Adipocyte (in vitro differentiated cells): ENCODE measurements at regions not wholly inside any gene's neighbourhood (a gene's known extent, or its start where the extent isn't known, plus 50 kb on each side); places are given as distances from the start of the nearest gene placed in this dataset.
A peak's percentile ranks its signal among the peaks of the same experiment; 100 is the strongest.

Experiments
- DNase-seq: peaks from one replicate; pipeline ENCODE4 v3.0.0-alpha.2; 2015; ENCODE audit warnings: low read depth
- H3K27me3 ChIP-seq: replicated peaks from 2 replicates; pipeline ENCODE4 v1.7.0; 2013; ENCODE audit warnings: mild to moderate bottlenecking, low read length, moderate library complexity; ENCODE audit not compliant: control insufficient read depth, insufficient read depth
- H3K36me3 ChIP-seq: 2 replicates; pipeline ENCODE4 v1.7.0; 2013; ENCODE audit warnings: low read length, mild to moderate bottlenecking, moderate library complexity; ENCODE audit not compliant: control insufficient read depth, insufficient read depth, severe bottlenecking
- H3K4me1 ChIP-seq: 2 replicates; pipeline ENCODE4 v1.7.0; 2013; ENCODE audit warnings: mild to moderate bottlenecking, low read length, moderate library complexity; ENCODE audit not compliant: control insufficient read depth, insufficient read depth
- H3K4me3 ChIP-seq: 2 replicates; pipeline ENCODE4 v1.7.0; 2013; ENCODE audit warnings: mild to moderate bottlenecking, low read length, moderate library complexity
- H3K9ac ChIP-seq: 2 replicates; pipeline ENCODE4 v1.7.0; 2013; ENCODE audit warnings: mild to moderate bottlenecking, low read length, moderate library complexity
- H3K9me3 ChIP-seq: 2 replicates; pipeline ENCODE4 v1.7.0; 2013; ENCODE audit warnings: mild to moderate bottlenecking, low read length, moderate library complexity; ENCODE audit not compliant: control insufficient read depth

DNA sequence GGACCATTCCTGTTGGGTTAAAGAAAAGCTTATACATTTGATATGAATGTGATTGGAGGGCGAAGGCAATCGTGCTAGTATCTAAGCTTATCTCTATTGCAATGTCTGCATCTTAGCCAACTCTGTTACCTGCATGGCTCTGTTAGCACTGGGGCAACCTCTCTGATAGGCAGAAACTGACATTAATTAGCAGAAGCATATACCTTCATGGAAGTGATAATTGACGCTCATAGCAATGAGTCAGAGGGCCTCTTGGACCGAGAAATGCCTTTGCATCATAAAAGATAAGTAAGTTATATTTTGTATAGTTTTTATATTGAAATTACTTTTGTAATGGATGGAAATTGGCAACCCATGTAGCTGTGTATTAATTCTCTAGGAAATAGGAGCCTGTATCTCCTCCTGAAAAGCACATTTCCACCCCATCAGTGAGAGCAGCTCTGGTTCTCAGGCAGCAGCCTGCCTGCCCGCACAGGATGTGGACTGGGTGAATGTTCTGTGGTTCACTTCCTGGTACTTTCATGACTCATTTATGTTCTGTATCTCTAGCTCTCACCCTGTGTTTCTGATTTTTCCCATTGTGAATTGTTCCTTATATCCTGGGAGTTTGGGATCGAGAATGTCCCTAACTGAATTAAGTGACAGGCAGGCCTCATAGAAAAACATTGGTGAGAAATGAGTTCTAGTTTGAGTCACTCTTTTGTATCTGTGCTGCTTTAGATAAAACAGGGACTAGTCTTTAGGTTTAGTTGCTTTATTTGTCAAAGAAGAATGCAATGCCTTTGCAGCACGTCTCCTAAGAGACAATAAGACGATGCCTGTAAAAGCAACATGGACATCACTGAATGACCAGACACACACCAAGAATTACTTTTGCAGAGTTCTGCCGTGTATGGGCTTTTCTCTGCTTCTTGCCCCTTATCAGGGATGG lies 344.9 kb downstream of the DCDC2C start:
- no peak overlapping the region for H3K4me3 ChIP-seq
- no peak overlapping the region for H3K9ac ChIP-seq
- H3K4me1 ChIP-seq: no peaks in the 10 kb centered on the region
- no peak for DNase-seq
- no peaks in the 10 kb centered on the region for H3K36me3 ChIP-seq
- no peaks in the 10 kb centered on the region for H3K27me3 ChIP-seq
- no peaks in the 10 kb centered on the region for H3K9me3 ChIP-seq

DNA sequence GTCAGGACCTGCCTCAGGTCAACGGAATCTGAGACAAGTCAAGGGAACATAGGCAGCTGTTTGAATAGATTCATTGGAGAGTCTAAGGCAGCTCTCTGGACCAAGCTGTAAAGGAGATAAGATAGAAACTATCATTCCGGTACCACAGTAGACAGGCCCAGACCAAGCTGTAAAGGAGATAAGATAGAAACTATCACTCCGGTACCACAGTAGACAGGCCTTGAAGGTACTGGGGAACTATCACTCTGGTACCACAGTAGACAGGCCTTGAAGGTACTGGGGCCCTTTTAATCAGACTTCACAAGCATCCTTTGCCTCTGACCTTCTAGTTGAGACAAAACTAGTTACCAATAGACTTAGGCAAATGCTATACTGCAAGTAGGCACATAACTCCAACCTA lies 346.1 kb downstream of the DCDC2C start:
- no peaks in the 10 kb centered on the region for H3K9me3 ChIP-seq
- H3K4me1 ChIP-seq: no peaks in the 10 kb centered on the region
- no peaks in the 10 kb centered on the region for H3K27me3 ChIP-seq
- no peak overlapping the region for H3K4me3 ChIP-seq
- H3K36me3 ChIP-seq: no peaks in the 10 kb centered on the region
- no peak overlapping the region for H3K9ac ChIP-seq
- no peak for DNase-seq

DNA sequence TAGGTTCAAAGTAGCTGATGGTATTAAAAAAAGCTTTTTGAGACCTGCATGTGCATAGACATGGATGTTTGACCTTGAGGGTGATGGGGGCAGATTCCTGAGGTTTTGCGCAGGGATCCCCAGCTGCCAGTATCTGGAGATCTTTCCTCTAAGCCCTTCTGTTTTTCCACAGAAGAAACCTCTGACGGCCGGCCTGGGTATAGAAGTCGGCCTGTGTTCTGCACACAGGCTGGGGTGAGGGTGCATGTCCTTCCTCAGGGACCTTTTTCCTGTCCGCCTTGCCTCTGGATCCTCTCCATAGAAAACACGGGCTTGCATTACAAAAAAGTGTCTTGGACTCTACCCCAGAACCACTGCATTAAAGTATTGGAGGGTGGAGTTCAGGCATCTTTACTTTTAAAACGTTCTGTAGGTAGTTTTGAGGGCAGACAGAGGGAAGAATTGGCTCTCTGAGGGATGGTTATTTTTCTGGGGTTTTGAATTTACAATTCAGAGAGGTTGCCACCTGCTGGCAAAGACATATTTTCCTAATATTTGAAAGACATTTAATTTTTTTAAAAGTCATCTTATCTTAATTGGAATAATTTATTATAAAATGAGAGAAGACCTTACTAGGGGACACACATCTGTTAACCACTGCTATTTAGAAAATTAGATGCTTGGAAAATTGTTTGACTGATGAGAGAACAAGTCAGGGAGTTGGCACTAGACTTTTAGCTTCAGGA lies 350.6 kb downstream of the DCDC2C start:
- Histone ChIP-seq H3K4me1 (no peaks in the 10 kb centered on the region), H3K9ac (no peak overlapping the region), H3K36me3 (no peaks in the 10 kb centered on the region), H3K4me3 (no peak overlapping the region), H3K9me3 (no peaks in the 10 kb centered on the region), H3K27me3 (no peaks in the 10 kb centered on the region)
- peak; percentile 3 for DNase-seq

DNA sequence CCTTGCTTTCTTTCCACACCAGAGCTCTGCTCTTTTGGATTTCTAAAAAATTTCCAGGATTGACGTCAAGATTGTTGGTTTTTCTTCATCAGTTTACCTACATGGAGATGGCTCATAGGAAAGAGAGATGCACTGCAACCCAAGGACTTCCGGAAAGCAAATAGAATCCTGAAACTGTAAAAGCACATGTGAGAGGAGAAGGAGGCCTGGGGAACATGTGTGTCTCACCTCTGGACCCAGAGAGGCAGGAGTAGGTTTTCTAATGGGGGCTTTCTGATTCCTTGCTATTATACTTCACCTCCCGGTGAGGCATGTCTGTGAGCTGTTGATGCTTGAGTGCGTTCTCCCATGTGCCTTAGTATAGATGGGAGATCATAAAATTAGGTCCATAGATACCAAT lies 362.8 kb downstream of the DCDC2C start:
- DNase-seq: no peak
- Histone ChIP-seq H3K4me3 (no peak overlapping the region), H3K27me3 (no peaks in the 10 kb centered on the region), H3K36me3 (no peaks in the 10 kb centered on the region), H3K9ac (no peak overlapping the region), H3K9me3 (no peaks in the 10 kb centered on the region), H3K4me1 (no peaks in the 10 kb centered on the region)

DNA sequence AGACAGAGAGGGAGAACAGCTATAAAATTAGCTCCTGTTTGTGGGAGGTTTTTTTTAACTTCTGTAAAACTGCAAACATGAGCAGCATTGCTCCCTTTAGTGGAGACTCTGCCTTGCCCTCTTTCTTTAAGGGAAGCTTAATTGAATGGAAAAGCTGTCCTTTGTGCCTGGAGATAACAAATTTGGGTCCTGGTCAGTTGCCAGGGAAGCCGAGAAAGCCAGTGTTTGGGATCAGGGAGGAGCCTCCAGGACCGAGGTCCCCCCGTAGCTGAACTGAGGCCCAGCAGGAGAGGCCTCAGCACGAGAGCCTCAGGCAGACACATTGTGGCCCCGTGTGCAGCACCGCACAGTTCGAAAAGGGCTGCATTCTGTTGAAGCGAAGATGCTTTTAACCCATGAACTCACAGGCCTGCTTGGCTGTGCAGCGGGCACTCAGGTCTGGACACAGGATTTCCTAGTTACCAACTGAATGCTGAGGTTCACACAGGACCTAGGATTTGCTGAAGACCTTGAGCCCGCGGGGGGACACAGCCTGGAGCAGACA lies 369.7 kb downstream of the DCDC2C start:
- Histone ChIP-seq H3K4me3 (no peak overlapping the region), H3K36me3 (no peaks in the 10 kb centered on the region), H3K27me3 (no peaks in the 10 kb centered on the region), H3K9ac (no peak overlapping the region), H3K9me3 (no peaks in the 10 kb centered on the region), H3K4me1 (no peaks in the 10 kb centered on the region)
- no peak for DNase-seq

DNA sequence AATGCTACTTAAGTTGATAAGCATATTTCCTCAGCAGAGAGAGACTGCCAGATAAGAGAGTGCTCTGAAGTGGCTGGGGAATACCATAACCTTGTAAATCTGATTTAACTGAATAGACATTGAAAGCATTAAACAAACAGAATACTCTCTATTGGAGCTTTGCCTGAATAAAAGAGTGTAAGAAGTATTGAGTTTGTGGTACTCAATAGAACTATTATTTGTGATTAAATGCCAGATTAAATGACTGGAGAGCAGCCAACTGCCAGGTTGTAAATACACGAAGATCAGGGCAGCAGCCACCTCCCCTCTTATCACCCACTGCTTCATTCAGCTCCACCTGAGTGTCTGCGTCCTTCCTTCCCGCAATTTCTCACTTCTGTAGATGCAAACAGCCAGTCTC lies 373.6 kb downstream of the DCDC2C start:
- DNase-seq: no peak
- Histone ChIP-seq H3K36me3 (no peaks in the 10 kb centered on the region), H3K27me3 (no peaks in the 10 kb centered on the region), H3K9me3 (no peaks in the 10 kb centered on the region), H3K9ac (no peak overlapping the region), H3K4me1 (no peaks in the 10 kb centered on the region), H3K4me3 (no peak overlapping the region)

DNA sequence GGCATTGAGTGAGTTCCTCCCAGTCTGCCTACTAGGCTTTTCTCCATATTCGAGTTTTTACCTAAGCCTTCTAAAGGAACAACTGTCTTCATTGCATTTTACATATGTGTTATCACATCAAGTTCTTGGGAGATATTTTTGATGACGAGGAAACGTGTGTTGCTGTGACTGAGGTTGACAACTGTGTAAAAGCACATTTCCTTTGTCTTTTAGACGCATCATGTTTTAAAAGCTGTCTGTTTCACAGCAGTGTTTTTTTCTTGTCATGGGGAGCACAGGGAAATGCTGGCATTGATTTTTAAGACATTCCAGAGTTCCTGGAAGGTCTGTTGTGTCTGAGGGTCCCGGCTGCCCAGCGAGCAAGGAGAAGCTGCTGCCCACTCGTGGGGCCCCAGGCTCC lies 381.8 kb downstream of the DCDC2C start:
- Histone ChIP-seq H3K9ac (no peak overlapping the region), H3K4me3 (no peak overlapping the region), H3K36me3 (no peaks in the 10 kb centered on the region), H3K9me3 (no peaks in the 10 kb centered on the region), H3K4me1 (no peaks in the 10 kb centered on the region), H3K27me3 (no peaks in the 10 kb centered on the region)
- DNase-seq: no peak

DNA sequence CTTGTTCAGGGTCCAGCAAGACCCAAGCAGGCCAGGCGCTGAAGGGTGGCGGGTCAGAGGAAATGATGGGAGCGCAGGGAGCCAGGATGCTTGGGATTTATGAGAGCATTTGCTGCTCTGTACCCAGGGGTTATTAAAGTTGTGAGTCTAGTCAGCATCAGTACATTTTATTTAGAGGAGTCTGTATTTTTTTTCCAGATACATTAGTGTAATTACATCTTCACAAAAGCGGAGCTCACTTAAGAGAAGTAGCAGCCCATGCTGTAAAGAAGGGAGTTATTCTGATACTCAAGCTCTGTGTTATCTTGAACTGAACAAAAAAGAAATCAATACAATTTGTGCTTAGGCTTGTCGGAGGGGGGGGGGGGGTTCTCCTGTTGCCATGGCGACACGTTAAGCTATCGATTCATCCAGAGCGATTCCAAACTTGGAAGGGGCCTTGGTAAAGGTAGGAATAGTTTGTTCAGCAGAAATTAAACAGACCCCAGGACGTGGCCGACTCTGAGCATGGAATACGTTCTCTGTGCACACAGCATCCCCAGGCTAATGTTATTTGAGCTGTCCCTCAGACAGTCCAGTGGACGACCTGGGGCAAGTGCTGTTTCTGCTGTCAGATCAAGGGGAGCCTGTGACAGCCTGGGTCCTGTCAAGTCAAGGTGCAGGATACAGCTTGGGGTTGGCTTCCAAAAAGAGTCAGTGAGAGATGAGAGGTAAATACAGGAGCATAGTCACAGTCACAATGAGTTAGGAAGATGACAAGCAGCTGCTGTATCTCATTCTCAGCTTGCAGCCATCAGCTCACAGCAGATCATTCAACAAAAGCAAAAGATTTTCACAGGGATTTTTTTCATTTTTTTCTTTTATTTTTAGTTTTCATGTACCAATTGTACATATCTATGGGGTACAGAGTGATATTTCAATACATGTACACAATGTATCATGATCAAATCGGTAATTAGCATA lies 387.6 kb downstream of the DCDC2C start:
- Histone ChIP-seq H3K4me3 (no peak overlapping the region), H3K36me3 (no peaks in the 10 kb centered on the region), H3K9me3 (peaks cover 4% of the 10 kb centered on the region), H3K4me1 (no peaks in the 10 kb centered on the region), H3K9ac (no peak overlapping the region), H3K27me3 (no peaks in the 10 kb centered on the region)
- no peak for DNase-seq

DNA sequence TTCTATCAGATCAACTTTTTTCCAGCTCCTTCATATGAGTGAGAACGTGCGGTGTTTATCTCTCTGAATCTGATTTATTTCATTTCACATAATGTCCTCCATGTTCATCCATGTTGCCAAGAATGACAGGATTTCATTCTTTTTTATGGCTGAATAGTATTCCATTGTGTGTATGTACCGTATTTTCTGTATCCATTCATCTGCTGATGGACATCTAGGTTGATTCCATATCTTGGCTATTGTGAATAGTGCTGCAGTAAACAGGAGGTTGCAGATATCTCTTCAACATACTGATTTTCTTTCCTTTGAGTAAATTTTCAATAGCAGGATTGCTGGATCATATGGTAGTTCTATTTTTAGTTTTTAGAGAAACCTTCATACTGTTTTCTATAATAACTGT lies 388.5 kb downstream of the DCDC2C start:
- no peaks in the 10 kb centered on the region for H3K27me3 ChIP-seq
- H3K36me3 ChIP-seq: no peaks in the 10 kb centered on the region
- H3K4me1 ChIP-seq: no peaks in the 10 kb centered on the region
- no peak overlapping the region for H3K9ac ChIP-seq
- no peak overlapping the region for H3K4me3 ChIP-seq
- peaks cover 4% of the 10 kb centered on the region for H3K9me3 ChIP-seq
- no peak for DNase-seq

DNA sequence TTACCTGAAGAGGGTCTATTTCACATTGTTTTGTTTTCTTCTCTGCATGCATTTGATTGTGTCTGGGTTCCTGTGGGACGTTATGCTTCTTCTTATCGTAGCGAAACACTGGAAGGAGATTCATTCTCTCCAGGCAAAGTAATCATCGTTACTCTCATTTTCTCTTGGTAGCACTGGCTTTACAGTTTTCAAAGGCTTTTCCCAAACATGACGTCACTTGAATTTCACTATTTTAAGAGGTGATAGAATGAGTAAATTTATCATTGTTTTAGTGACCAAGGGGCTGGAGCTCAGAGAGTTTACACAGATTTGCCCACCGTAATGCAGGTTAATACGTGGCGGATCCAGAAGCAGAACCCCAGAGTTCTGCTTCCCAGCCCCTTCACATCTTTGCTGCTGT lies 391.4 kb downstream of the DCDC2C start:
- no peak overlapping the region for H3K9ac ChIP-seq
- H3K9me3 ChIP-seq: peaks cover 4% of the 10 kb centered on the region
- no peaks in the 10 kb centered on the region for H3K4me1 ChIP-seq
- no peak overlapping the region for H3K4me3 ChIP-seq
- H3K27me3 ChIP-seq: no peaks in the 10 kb centered on the region
- no peak for DNase-seq
- H3K36me3 ChIP-seq: no peaks in the 10 kb centered on the region
